ENCODE measurements at regions not wholly inside any gene's neighbourhood (a gene's known extent, or its start where the extent isn't known, plus 50 kb on each side); places are given as distances from the start of the nearest gene placed in this dataset.

DNA sequence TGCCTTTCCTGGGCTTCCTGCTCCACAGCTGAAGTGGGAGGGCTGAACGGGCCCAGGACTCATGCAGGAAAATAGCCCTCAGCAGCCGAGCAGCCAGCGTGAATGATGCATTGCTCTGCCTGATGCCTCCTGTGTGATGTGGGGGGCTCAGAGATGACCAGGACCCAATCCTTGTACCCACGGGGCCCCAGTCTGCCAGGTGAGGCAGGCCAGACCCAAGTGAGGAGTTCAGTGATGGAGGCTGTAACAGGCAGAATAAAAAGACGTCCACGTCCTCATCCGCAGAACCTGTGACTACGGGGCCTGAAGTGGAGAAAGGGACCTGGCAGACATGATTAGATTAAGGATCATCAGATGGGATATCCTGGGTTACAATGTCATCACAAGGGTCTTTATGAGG is 194.9 kb upstream of the HDAC4 start:
- Histone ChIP-seq H3K4me2 (ENCODE audit: extremely low read depth, insufficient read depth, low read length) (no peak overlapping the region), H3K27me3 (ENCODE audit: control insufficient read depth, insufficient read depth, low read length) (no peaks in the 10 kb centered on the region), H3K9ac (ENCODE audit: insufficient read depth, low read length) (no peak overlapping the region), H3K4me1 (ENCODE audit: control insufficient read depth, extremely low read depth, insufficient read depth, low read length) (no peaks in the 10 kb centered on the region), H3K79me2 (ENCODE audit: control insufficient read depth, insufficient read depth, low read length) (no peaks in the 10 kb centered on the region), H4K20me1 (ENCODE audit: control insufficient read depth, extremely low read depth, insufficient read depth, low read length) (no peaks in the 10 kb centered on the region), H2AFZ (ENCODE audit: low read length) (no peak overlapping the region), H3K36me3 (ENCODE audit: control insufficient read depth, insufficient read depth, low read length) (no peaks in the 10 kb centered on the region), H3K9me3 (ENCODE audit: control insufficient read depth, insufficient read depth, low read depth, low read length) (peaks cover 2% of the 10 kb centered on the region), H3K4me3 (replicated peaks in 1 of 4; ENCODE audit: control extremely low read depth in 1 of 4, insufficient read depth in 1 of 4, low read depth in 3 of 4, low read length in 4 of 4) (no peak overlapping the region), H3K27ac (ENCODE audit: insufficient read depth, low read length) (no peak overlapping the region)
- TF ChIP-seq, protein P1, sequence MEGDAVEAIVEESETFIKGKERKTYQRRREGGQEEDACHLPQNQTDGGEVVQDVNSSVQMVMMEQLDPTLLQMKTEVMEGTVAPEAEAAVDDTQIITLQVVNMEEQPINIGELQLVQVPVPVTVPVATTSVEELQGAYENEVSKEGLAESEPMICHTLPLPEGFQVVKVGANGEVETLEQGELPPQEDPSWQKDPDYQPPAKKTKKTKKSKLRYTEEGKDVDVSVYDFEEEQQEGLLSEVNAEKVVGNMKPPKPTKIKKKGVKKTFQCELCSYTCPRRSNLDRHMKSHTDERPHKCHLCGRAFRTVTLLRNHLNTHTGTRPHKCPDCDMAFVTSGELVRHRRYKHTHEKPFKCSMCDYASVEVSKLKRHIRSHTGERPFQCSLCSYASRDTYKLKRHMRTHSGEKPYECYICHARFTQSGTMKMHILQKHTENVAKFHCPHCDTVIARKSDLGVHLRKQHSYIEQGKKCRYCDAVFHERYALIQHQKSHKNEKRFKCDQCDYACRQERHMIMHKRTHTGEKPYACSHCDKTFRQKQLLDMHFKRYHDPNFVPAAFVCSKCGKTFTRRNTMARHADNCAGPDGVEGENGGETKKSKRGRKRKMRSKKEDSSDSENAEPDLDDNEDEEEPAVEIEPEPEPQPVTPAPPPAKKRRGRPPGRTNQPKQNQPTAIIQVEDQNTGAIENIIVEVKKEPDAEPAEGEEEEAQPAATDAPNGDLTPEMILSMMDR (conservative IDR thresholded peaks at IDR 0.05 in 1 of 2, IDR thresholded peaks at IDR 0.05 in 1 of 2; ENCODE audit: low read depth in 1 of 2, low read length in 2 of 2), result no peak
- TF ChIP-seq EZH2 (IDR thresholded peaks at IDR 0.05; ENCODE audit: low read length, missing control alignments), result no peak
- DNase-seq (ENCODE audit: low read depth in 2 of 2), result no peak

DNA sequence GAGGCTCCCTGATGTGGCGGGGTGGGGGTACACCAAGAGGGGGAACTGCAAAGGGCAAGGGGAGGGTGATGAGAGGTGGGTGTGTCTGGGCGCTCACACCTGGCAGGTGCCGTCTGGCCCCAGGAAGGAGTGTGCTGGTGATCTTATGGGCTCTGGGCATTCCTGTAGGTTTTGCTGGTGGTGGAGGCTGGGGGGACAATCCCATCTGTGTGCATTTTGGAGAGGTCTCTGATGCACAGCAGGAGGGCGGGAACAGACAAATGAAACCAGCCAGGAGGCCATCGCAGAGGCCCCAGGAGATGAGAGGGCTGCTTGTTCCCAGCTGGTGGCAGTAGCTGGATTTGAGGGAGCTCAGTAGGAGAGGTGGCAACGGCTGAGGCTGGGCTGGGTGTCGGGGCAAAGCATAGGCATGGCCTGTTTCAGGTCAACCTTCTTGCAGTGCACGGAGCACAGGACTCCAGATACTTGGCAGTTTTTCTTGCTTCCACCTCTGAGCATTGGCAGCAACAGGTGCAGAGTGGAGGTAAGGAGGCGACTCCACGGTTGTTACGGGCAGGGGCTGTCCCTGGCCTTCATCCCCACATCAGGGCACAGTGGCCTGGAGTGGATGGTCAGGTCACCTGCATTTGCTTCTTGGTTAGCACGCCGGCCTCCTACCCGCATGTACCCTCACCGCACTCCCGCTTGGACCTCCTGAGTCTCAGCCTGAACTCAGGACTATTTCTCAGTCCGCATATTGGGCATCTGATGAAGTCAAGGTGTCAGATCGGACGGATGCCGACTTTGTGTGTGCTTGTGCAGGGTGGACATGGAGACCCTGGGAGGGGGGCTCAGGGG is 194.2 kb upstream of the HDAC4 start:
- Histone ChIP-seq H3K79me2 (ENCODE audit: control insufficient read depth, insufficient read depth, low read length) (no peaks in the 10 kb centered on the region), H3K27me3 (ENCODE audit: control insufficient read depth, insufficient read depth, low read length) (no peaks in the 10 kb centered on the region), H3K36me3 (ENCODE audit: control insufficient read depth, insufficient read depth, low read length) (no peaks in the 10 kb centered on the region), H2AFZ (ENCODE audit: low read length) (no peak overlapping the region), H3K27ac (ENCODE audit: insufficient read depth, low read length) (no peak overlapping the region), H4K20me1 (ENCODE audit: control insufficient read depth, extremely low read depth, insufficient read depth, low read length) (no peaks in the 10 kb centered on the region), H3K4me1 (ENCODE audit: control insufficient read depth, extremely low read depth, insufficient read depth, low read length) (no peaks in the 10 kb centered on the region), H3K4me2 (ENCODE audit: extremely low read depth, insufficient read depth, low read length) (no peak overlapping the region), H3K9me3 (ENCODE audit: control insufficient read depth, insufficient read depth, low read depth, low read length) (peaks cover 2% of the 10 kb centered on the region), H3K4me3 (replicated peaks in 1 of 4; ENCODE audit: control extremely low read depth in 1 of 4, insufficient read depth in 1 of 4, low read depth in 3 of 4, low read length in 4 of 4) (no peak overlapping the region), H3K9ac (ENCODE audit: insufficient read depth, low read length) (no peak overlapping the region)
- no peak for DNase-seq (ENCODE audit: low read depth in 2 of 2)
- no peak for TF ChIP-seq EZH2 (IDR thresholded peaks at IDR 0.05; ENCODE audit: low read length, missing control alignments)
- TF ChIP-seq, protein P1 (conservative IDR thresholded peaks at IDR 0.05 in 1 of 2, IDR thresholded peaks at IDR 0.05 in 1 of 2; ENCODE audit: low read depth in 1 of 2, low read length in 2 of 2), result no peak

DNA sequence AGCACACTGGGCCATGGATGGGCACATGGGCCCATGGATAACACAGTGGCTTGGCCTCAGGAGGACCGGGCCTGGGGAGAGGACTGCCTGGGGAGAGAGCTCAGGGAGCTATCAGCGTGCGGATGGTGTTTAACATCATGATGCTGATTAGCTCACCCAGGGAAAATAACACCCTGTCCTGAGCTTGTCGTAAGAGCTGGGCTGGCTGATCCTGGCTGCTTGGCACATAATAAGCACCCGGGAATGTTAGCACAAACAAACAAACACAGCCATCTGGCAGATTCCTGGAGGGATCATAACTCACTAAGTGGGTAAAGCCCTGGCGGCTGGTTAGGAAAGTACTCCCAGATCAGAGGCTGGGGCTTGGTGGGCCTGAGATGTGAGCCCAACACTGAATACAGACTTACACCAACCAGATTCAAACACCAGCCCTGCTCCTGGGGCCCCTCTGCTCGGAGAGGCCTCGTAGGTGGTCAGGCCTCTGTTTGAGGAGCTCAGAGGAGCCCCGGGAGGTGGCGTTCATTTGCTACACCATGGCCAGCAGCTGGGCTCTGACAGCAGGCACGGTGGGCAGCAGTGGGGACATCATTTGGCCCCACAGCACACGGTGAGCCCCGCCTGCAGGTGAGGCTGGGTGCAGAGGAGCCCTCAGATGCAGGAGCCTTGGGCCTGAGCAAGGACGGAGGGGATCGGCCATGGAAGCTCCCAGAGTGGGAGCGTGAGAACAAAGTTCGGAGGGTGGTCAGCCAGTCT is 193.4 kb upstream of the HDAC4 start:
- Histone ChIP-seq H3K9me3 (ENCODE audit: control insufficient read depth, insufficient read depth, low read depth, low read length) (peaks cover 2% of the 10 kb centered on the region), H3K4me3 (replicated peaks in 1 of 4; ENCODE audit: control extremely low read depth in 1 of 4, insufficient read depth in 1 of 4, low read depth in 3 of 4, low read length in 4 of 4) (no peak overlapping the region), H3K79me2 (ENCODE audit: control insufficient read depth, insufficient read depth, low read length) (no peaks in the 10 kb centered on the region), H2AFZ (ENCODE audit: low read length) (no peak overlapping the region), H3K27me3 (ENCODE audit: control insufficient read depth, insufficient read depth, low read length) (no peaks in the 10 kb centered on the region), H3K4me2 (ENCODE audit: extremely low read depth, insufficient read depth, low read length) (no peak overlapping the region), H3K4me1 (ENCODE audit: control insufficient read depth, extremely low read depth, insufficient read depth, low read length) (no peaks in the 10 kb centered on the region), H3K9ac (ENCODE audit: insufficient read depth, low read length) (no peak overlapping the region), H3K36me3 (ENCODE audit: control insufficient read depth, insufficient read depth, low read length) (no peaks in the 10 kb centered on the region), H3K27ac (ENCODE audit: insufficient read depth, low read length) (no peak overlapping the region), H4K20me1 (ENCODE audit: control insufficient read depth, extremely low read depth, insufficient read depth, low read length) (no peaks in the 10 kb centered on the region)
- TF ChIP-seq, protein P1 (conservative IDR thresholded peaks at IDR 0.05 in 1 of 2, IDR thresholded peaks at IDR 0.05 in 1 of 2; ENCODE audit: low read depth in 1 of 2, low read length in 2 of 2), result no peak
- no peak for TF ChIP-seq EZH2 (IDR thresholded peaks at IDR 0.05; ENCODE audit: low read length, missing control alignments)
- no peak for DNase-seq (ENCODE audit: low read depth in 2 of 2)
